ENCODE measurements at regions not wholly inside any gene's neighbourhood (a gene's known extent, or its start where the extent isn't known, plus 50 kb on each side); places are given as distances from the start of the nearest gene placed in this dataset.

GRCh38 chr4:136395212-136395722 is 1137.0 kb downstream of the PCDH18 start:
- no peaks in the 10 kb centered on the region for H3K36me3 ChIP-seq (ENCODE audit: control insufficient read depth, insufficient read depth, low read length)
- no peak for DNase-seq (ENCODE audit: low read depth in 2 of 2)
- TF ChIP-seq EZH2 (IDR thresholded peaks at IDR 0.05; ENCODE audit: low read length, missing control alignments): no peak
- TF ChIP-seq, protein P1, sequence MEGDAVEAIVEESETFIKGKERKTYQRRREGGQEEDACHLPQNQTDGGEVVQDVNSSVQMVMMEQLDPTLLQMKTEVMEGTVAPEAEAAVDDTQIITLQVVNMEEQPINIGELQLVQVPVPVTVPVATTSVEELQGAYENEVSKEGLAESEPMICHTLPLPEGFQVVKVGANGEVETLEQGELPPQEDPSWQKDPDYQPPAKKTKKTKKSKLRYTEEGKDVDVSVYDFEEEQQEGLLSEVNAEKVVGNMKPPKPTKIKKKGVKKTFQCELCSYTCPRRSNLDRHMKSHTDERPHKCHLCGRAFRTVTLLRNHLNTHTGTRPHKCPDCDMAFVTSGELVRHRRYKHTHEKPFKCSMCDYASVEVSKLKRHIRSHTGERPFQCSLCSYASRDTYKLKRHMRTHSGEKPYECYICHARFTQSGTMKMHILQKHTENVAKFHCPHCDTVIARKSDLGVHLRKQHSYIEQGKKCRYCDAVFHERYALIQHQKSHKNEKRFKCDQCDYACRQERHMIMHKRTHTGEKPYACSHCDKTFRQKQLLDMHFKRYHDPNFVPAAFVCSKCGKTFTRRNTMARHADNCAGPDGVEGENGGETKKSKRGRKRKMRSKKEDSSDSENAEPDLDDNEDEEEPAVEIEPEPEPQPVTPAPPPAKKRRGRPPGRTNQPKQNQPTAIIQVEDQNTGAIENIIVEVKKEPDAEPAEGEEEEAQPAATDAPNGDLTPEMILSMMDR (conservative IDR thresholded peaks at IDR 0.05 in 1 of 2, IDR thresholded peaks at IDR 0.05 in 1 of 2; ENCODE audit: low read depth in 1 of 2, low read length in 2 of 2): no peak
- H3K4me1 ChIP-seq (ENCODE audit: control insufficient read depth, extremely low read depth, insufficient read depth, low read length): no peaks in the 10 kb centered on the region
- H4K20me1 ChIP-seq (ENCODE audit: control insufficient read depth, extremely low read depth, insufficient read depth, low read length): no peaks in the 10 kb centered on the region
- H3K9ac ChIP-seq (ENCODE audit: insufficient read depth, low read length): no peak overlapping the region
- H3K4me2 ChIP-seq (ENCODE audit: extremely low read depth, insufficient read depth, low read length): no peak overlapping the region
- H3K27ac ChIP-seq (ENCODE audit: insufficient read depth, low read length): no peak overlapping the region
- H2AFZ ChIP-seq (ENCODE audit: low read length): no peak overlapping the region
- no peak overlapping the region for H3K4me3 ChIP-seq (replicated peaks in 1 of 4; ENCODE audit: control extremely low read depth in 1 of 4, insufficient read depth in 1 of 4, low read depth in 3 of 4, low read length in 4 of 4)
- H3K79me2 ChIP-seq (ENCODE audit: control insufficient read depth, insufficient read depth, low read length): no peaks in the 10 kb centered on the region
- H3K9me3 ChIP-seq (ENCODE audit: control insufficient read depth, insufficient read depth, low read depth, low read length): no peaks in the 10 kb centered on the region
- no peaks in the 10 kb centered on the region for H3K27me3 ChIP-seq (ENCODE audit: control insufficient read depth, insufficient read depth, low read length)

DNA sequence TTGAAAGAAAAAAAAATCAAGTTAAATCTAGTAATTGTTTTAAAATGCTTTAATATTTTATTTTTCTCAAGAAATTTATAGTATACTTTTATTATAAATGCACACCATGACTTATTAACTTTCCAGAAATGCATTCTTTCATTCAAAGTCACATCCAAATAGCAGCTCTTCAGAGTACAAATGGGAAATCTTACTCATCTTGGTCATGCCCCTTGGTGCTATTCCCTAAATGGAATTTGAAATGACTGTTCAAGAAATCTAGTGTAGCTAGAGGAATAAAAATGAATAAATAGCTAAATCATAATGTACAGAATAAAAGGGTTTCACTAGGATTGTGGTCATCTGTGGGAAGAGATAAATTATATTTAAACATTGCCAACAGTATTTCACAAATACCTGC is 1139.7 kb downstream of the PCDH18 start:
- no peaks in the 10 kb centered on the region for H4K20me1 ChIP-seq (ENCODE audit: control insufficient read depth, extremely low read depth, insufficient read depth, low read length)
- no peak overlapping the region for H3K4me3 ChIP-seq (replicated peaks in 1 of 4; ENCODE audit: control extremely low read depth in 1 of 4, insufficient read depth in 1 of 4, low read depth in 3 of 4, low read length in 4 of 4)
- H3K4me1 ChIP-seq (ENCODE audit: control insufficient read depth, extremely low read depth, insufficient read depth, low read length): no peaks in the 10 kb centered on the region
- H2AFZ ChIP-seq (ENCODE audit: low read length): no peak overlapping the region
- DNase-seq (ENCODE audit: low read depth in 2 of 2): peak; percentile 53 to 84
- no peak overlapping the region for H3K9ac ChIP-seq (ENCODE audit: insufficient read depth, low read length)
- H3K27me3 ChIP-seq (ENCODE audit: control insufficient read depth, insufficient read depth, low read length): no peaks in the 10 kb centered on the region
- H3K27ac ChIP-seq (ENCODE audit: insufficient read depth, low read length): no peak overlapping the region
- H3K9me3 ChIP-seq (ENCODE audit: control insufficient read depth, insufficient read depth, low read depth, low read length): no peaks in the 10 kb centered on the region
- H3K4me2 ChIP-seq (ENCODE audit: extremely low read depth, insufficient read depth, low read length): no peak overlapping the region
- H3K79me2 ChIP-seq (ENCODE audit: control insufficient read depth, insufficient read depth, low read length): no peaks in the 10 kb centered on the region
- TF ChIP-seq, protein P1 (conservative IDR thresholded peaks at IDR 0.05 in 1 of 2, IDR thresholded peaks at IDR 0.05 in 1 of 2; ENCODE audit: low read depth in 1 of 2, low read length in 2 of 2): no peak
- no peak for TF ChIP-seq EZH2 (IDR thresholded peaks at IDR 0.05; ENCODE audit: low read length, missing control alignments)
- H3K36me3 ChIP-seq (ENCODE audit: control insufficient read depth, insufficient read depth, low read length): no peaks in the 10 kb centered on the region

DNA sequence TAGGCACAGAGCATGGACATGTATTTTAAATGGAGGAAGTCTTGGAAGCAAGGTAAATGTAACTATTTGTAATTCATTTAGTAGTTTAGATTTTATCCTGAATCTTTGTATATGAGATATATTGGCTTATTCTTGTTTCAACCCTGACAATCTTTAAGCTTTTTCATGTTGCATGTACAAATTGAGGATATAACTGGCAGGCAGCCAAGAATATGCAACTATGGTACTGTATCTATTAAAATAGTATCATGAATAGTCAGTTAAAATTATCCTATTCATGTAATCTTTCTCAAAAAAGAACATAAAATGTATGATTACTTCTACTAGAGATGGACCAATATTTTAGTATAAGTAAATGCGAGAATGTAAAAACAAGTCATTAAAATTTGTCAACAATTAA is 1141.5 kb downstream of the PCDH18 start:
- H2AFZ ChIP-seq (ENCODE audit: low read length): no peak overlapping the region

More for the DNA sequence above, 1141.5 kb downstream of the PCDH18 start:
- no peaks in the 10 kb centered on the region for H3K79me2 ChIP-seq (ENCODE audit: control insufficient read depth, insufficient read depth, low read length)
- no peaks in the 10 kb centered on the region for H4K20me1 ChIP-seq (ENCODE audit: control insufficient read depth, extremely low read depth, insufficient read depth, low read length)
- no peak overlapping the region for H3K4me2 ChIP-seq (ENCODE audit: extremely low read depth, insufficient read depth, low read length)
- H3K9me3 ChIP-seq (ENCODE audit: control insufficient read depth, insufficient read depth, low read depth, low read length): no peaks in the 10 kb centered on the region
- H3K9ac ChIP-seq (ENCODE audit: insufficient read depth, low read length): no peak overlapping the region
- no peaks in the 10 kb centered on the region for H3K4me1 ChIP-seq (ENCODE audit: control insufficient read depth, extremely low read depth, insufficient read depth, low read length)
- no peaks in the 10 kb centered on the region for H3K36me3 ChIP-seq (ENCODE audit: control insufficient read depth, insufficient read depth, low read length)
- no peak overlapping the region for H3K4me3 ChIP-seq (replicated peaks in 1 of 4; ENCODE audit: control extremely low read depth in 1 of 4, insufficient read depth in 1 of 4, low read depth in 3 of 4, low read length in 4 of 4)
- TF ChIP-seq, protein P1 (conservative IDR thresholded peaks at IDR 0.05 in 1 of 2, IDR thresholded peaks at IDR 0.05 in 1 of 2; ENCODE audit: low read depth in 1 of 2, low read length in 2 of 2): no peak
- no peak for TF ChIP-seq EZH2 (IDR thresholded peaks at IDR 0.05; ENCODE audit: low read length, missing control alignments)
- DNase-seq (ENCODE audit: low read depth in 2 of 2): peak in 1 of 2 donors; percentile 17
- H3K27me3 ChIP-seq (ENCODE audit: control insufficient read depth, insufficient read depth, low read length): no peaks in the 10 kb centered on the region
- H3K27ac ChIP-seq (ENCODE audit: insufficient read depth, low read length): no peak overlapping the region

Data from fibroblast of lung (primary cell).